ENCODE measurements at regions not wholly inside any gene's neighbourhood (a gene's known extent, or its start where the extent isn't known, plus 50 kb on each side); places are given as distances from the start of the nearest gene placed in this dataset.

- Mint-ChIP-seq H3K27me3 (no peaks in the 10 kb centered on the region), H3K9me3 (peaks cover 0 to 9% (median 2%) of the 10 kb centered on the region in 7 donors), H3K4me3 (no peak overlapping the region), H3K27ac (no peak overlapping the region), H3K4me1 (no peaks in the 10 kb centered on the region), H3K36me3 (no peaks in the 10 kb centered on the region)
- H3K4me1 ChIP-seq (ENCODE audit: control insufficient read depth, insufficient read depth, low read length, poor library complexity, severe bottlenecking): no peaks in the 10 kb centered on the region
- no peak overlapping the region for H3K27ac ChIP-seq (ENCODE audit: insufficient read depth, low read length, poor library complexity, severe bottlenecking)
- no peak for ATAC-seq (ENCODE audit: low read depth in 2 of 2)
- DNase-seq: no peak
- no peaks in the 10 kb centered on the region for H3K27me3 ChIP-seq (ENCODE audit: control insufficient read depth, insufficient read depth, low read length)
- no peaks in the 10 kb centered on the region for H3K9me3 ChIP-seq (ENCODE audit: control insufficient read depth in 2 of 2, low read length in 2 of 2)
- H3K4me3 ChIP-seq (ENCODE audit: low read depth, low read length): no peak overlapping the region
- H3K36me3 ChIP-seq (ENCODE audit: control insufficient read depth, insufficient read depth, low read length): no peaks in the 10 kb centered on the region
Observed at GRCh38 chr13:47611664-47612288, 389.3 kb downstream of the SUCLA2 start.

- Mint-ChIP-seq H3K27me3 (no peaks in the 10 kb centered on the region), H3K4me1 (no peaks in the 10 kb centered on the region), H3K4me3 (no peak overlapping the region), H3K9me3 (peaks cover 0 to 10% (median 2%) of the 10 kb centered on the region in 7 donors), H3K27ac (no peak overlapping the region), H3K36me3 (no peaks in the 10 kb centered on the region)
- H3K27me3 ChIP-seq (ENCODE audit: control insufficient read depth, insufficient read depth, low read length): no peaks in the 10 kb centered on the region
- no peak overlapping the region for H3K27ac ChIP-seq (ENCODE audit: insufficient read depth, low read length, poor library complexity, severe bottlenecking)
- ATAC-seq (ENCODE audit: low read depth in 2 of 2): no peak
- no peaks in the 10 kb centered on the region for H3K9me3 ChIP-seq (ENCODE audit: control insufficient read depth in 2 of 2, low read length in 2 of 2)
- no peak overlapping the region for H3K4me3 ChIP-seq (ENCODE audit: low read depth, low read length)
- H3K4me1 ChIP-seq (ENCODE audit: control insufficient read depth, insufficient read depth, low read length, poor library complexity, severe bottlenecking): no peaks in the 10 kb centered on the region
- DNase-seq: no peak
- H3K36me3 ChIP-seq (ENCODE audit: control insufficient read depth, insufficient read depth, low read length): no peaks in the 10 kb centered on the region
Observed at GRCh38 chr13:47610687-47611086, 390.4 kb downstream of the SUCLA2 start.

- H3K4me1 ChIP-seq (ENCODE audit: control insufficient read depth, insufficient read depth, low read length, poor library complexity, severe bottlenecking): no peaks in the 10 kb centered on the region
- Mint-ChIP-seq H3K4me3 (no peak overlapping the region), H3K27ac (no peak overlapping the region), H3K9me3 (peaks cover 0 to 14% (median 3%) of the 10 kb centered on the region in 7 donors), H3K27me3 (no peaks in the 10 kb centered on the region), H3K36me3 (peaks cover 3% of the 10 kb centered on the region), H3K4me1 (no peaks in the 10 kb centered on the region)
- DNase-seq (no peak), ATAC-seq (ENCODE audit: low read depth in 2 of 2) (no peak)
- H3K27me3 ChIP-seq (ENCODE audit: control insufficient read depth, insufficient read depth, low read length): no peaks in the 10 kb centered on the region
- H3K4me3 ChIP-seq (ENCODE audit: low read depth, low read length): no peak overlapping the region
- no peaks in the 10 kb centered on the region for H3K36me3 ChIP-seq (ENCODE audit: control insufficient read depth, insufficient read depth, low read length)
- no peaks in the 10 kb centered on the region for H3K9me3 ChIP-seq (ENCODE audit: control insufficient read depth in 2 of 2, low read length in 2 of 2)
- H3K27ac ChIP-seq (ENCODE audit: insufficient read depth, low read length, poor library complexity, severe bottlenecking): no peak overlapping the region
Observed at GRCh38 chr13:47603365-47603764, 397.7 kb downstream of the SUCLA2 start.

GRCh38 chr13:47598340-47598911 lies 402.6 kb downstream of the SUCLA2 start:
- Mint-ChIP-seq H3K4me1 (no peaks in the 10 kb centered on the region), H3K27me3 (no peaks in the 10 kb centered on the region), H3K36me3 (peaks cover 3% of the 10 kb centered on the region), H3K9me3 (peaks cover 2 to 17% (median 6%) of the 10 kb centered on the region in 7 donors), H3K27ac (no peak overlapping the region), H3K4me3 (no peak overlapping the region)
- Histone ChIP-seq H3K4me3 (ENCODE audit: low read depth, low read length) (no peak overlapping the region), H3K27me3 (ENCODE audit: control insufficient read depth, insufficient read depth, low read length) (no peaks in the 10 kb centered on the region), H3K4me1 (ENCODE audit: control insufficient read depth, insufficient read depth, low read length, poor library complexity, severe bottlenecking) (no peaks in the 10 kb centered on the region), H3K36me3 (ENCODE audit: control insufficient read depth, insufficient read depth, low read length) (no peaks in the 10 kb centered on the region), H3K9me3 (ENCODE audit: control insufficient read depth in 2 of 2, low read length in 2 of 2) (no peaks in the 10 kb centered on the region), H3K27ac (ENCODE audit: insufficient read depth, low read length, poor library complexity, severe bottlenecking) (no peak overlapping the region)
- no peak for ATAC-seq (ENCODE audit: low read depth in 2 of 2)
- DNase-seq: no peak

- H3K4me3 Mint-ChIP-seq: no peak overlapping the region
- Histone ChIP-seq H3K36me3 (ENCODE audit: control insufficient read depth, insufficient read depth, low read length) (no peaks in the 10 kb centered on the region), H3K4me3 (ENCODE audit: low read depth, low read length) (no peak overlapping the region), H3K4me1 (ENCODE audit: control insufficient read depth, insufficient read depth, low read length, poor library complexity, severe bottlenecking) (no peaks in the 10 kb centered on the region), H3K9me3 (ENCODE audit: control insufficient read depth in 2 of 2, low read length in 2 of 2) (no peaks in the 10 kb centered on the region), H3K27ac (ENCODE audit: insufficient read depth, low read length, poor library complexity, severe bottlenecking) (no peak overlapping the region), H3K27me3 (ENCODE audit: control insufficient read depth, insufficient read depth, low read length) (no peaks in the 10 kb centered on the region)
- H3K36me3 Mint-ChIP-seq: no peaks in the 10 kb centered on the region
- H3K27ac Mint-ChIP-seq: no peak overlapping the region
- DNase-seq (peak in 1 of 3 donors; percentile 3), ATAC-seq (ENCODE audit: low read depth in 2 of 2) (no peak)
- H3K9me3 Mint-ChIP-seq: peaks cover 6 to 19% (median 10%) of the 10 kb centered on the region in 7 donors
- H3K27me3 Mint-ChIP-seq: peaks cover 4% of the 10 kb centered on the region
- no peaks in the 10 kb centered on the region for H3K4me1 Mint-ChIP-seq
Observed at GRCh38 chr13:47594833-47595232, 406.2 kb downstream of the SUCLA2 start.

GRCh38 chr13:47592256-47592655 lies 408.8 kb downstream of the SUCLA2 start:
- no peak for DNase-seq
- Histone ChIP-seq H3K27me3 (ENCODE audit: control insufficient read depth, insufficient read depth, low read length) (no peaks in the 10 kb centered on the region), H3K4me3 (ENCODE audit: low read depth, low read length) (no peak overlapping the region), H3K36me3 (ENCODE audit: control insufficient read depth, insufficient read depth, low read length) (no peaks in the 10 kb centered on the region), H3K9me3 (ENCODE audit: control insufficient read depth in 2 of 2, low read length in 2 of 2) (no peaks in the 10 kb centered on the region), H3K27ac (ENCODE audit: insufficient read depth, low read length, poor library complexity, severe bottlenecking) (no peak overlapping the region), H3K4me1 (ENCODE audit: control insufficient read depth, insufficient read depth, low read length, poor library complexity, severe bottlenecking) (no peaks in the 10 kb centered on the region)
- H3K4me1 Mint-ChIP-seq: no peaks in the 10 kb centered on the region
- H3K9me3 Mint-ChIP-seq: peaks cover 4 to 19% (median 11%) of the 10 kb centered on the region in 7 donors
- no peak overlapping the region for H3K4me3 Mint-ChIP-seq
- peaks cover 4% of the 10 kb centered on the region for H3K27me3 Mint-ChIP-seq
- no peak for ATAC-seq (ENCODE audit: low read depth in 2 of 2)
- H3K27ac Mint-ChIP-seq: no peak overlapping the region
- H3K36me3 Mint-ChIP-seq: no peaks in the 10 kb centered on the region

GRCh38 chr13:47588676-47589075 lies 412.4 kb downstream of the SUCLA2 start:
- H3K36me3 ChIP-seq (ENCODE audit: control insufficient read depth, insufficient read depth, low read length): no peaks in the 10 kb centered on the region
- ATAC-seq (ENCODE audit: low read depth in 2 of 2) (no peak), DNase-seq (no peak)
- Mint-ChIP-seq H3K27me3 (peaks cover 4% of the 10 kb centered on the region), H3K4me1 (no peaks in the 10 kb centered on the region), H3K36me3 (no peaks in the 10 kb centered on the region), H3K27ac (no peak overlapping the region), H3K9me3 (peaks cover 2 to 21% (median 10%) of the 10 kb centered on the region in 7 donors), H3K4me3 (no peak overlapping the region)
- no peak overlapping the region for H3K27ac ChIP-seq (ENCODE audit: insufficient read depth, low read length, poor library complexity, severe bottlenecking)
- H3K27me3 ChIP-seq (ENCODE audit: control insufficient read depth, insufficient read depth, low read length): no peaks in the 10 kb centered on the region
- no peaks in the 10 kb centered on the region for H3K9me3 ChIP-seq (ENCODE audit: control insufficient read depth in 2 of 2, low read length in 2 of 2)
- H3K4me1 ChIP-seq (ENCODE audit: control insufficient read depth, insufficient read depth, low read length, poor library complexity, severe bottlenecking): no peaks in the 10 kb centered on the region
- no peak overlapping the region for H3K4me3 ChIP-seq (ENCODE audit: low read depth, low read length)

- H3K27ac Mint-ChIP-seq: no peak overlapping the region
Observed at GRCh38 chr13:47572375-47572774, 428.7 kb downstream of the SUCLA2 start.

More at GRCh38 chr13:47572375-47572774, 428.7 kb downstream of the SUCLA2 start:
- H3K27ac ChIP-seq (ENCODE audit: insufficient read depth, low read length, poor library complexity, severe bottlenecking): no peak overlapping the region
- peaks cover 0 to 27% of the 10 kb centered on the region in 2 experiments for H3K9me3 ChIP-seq (ENCODE audit: control insufficient read depth in 2 of 2, low read length in 2 of 2)
- Mint-ChIP-seq H3K9me3 (peaks cover 4 to 48% (median 17%) of the 10 kb centered on the region in 7 donors), H3K36me3 (no peaks in the 10 kb centered on the region), H3K4me1 (no peaks in the 10 kb centered on the region), H3K4me3 (no peak overlapping the region), H3K27me3 (no peaks in the 10 kb centered on the region)
- DNase-seq (no peak), ATAC-seq (ENCODE audit: low read depth in 2 of 2) (no peak)
- no peaks in the 10 kb centered on the region for H3K4me1 ChIP-seq (ENCODE audit: control insufficient read depth, insufficient read depth, low read length, poor library complexity, severe bottlenecking)
- no peaks in the 10 kb centered on the region for H3K36me3 ChIP-seq (ENCODE audit: control insufficient read depth, insufficient read depth, low read length)
- no peak overlapping the region for H3K4me3 ChIP-seq (ENCODE audit: low read depth, low read length)
- H3K27me3 ChIP-seq (ENCODE audit: control insufficient read depth, insufficient read depth, low read length): no peaks in the 10 kb centered on the region

All from CD4-positive, CD25-positive, alpha-beta regulatory T cell (primary cell).